Tibial nerve (tissue), 4 donors: ENCODE measurements at regions not wholly inside any gene's neighbourhood (a gene's known extent, or its start where the extent isn't known, plus 50 kb on each side); places are given as distances from the start of the nearest gene placed in this dataset.
A peak's percentile ranks its signal among the peaks of the same experiment; 100 is the strongest.

ENCODE experiments used
- DNase-seq, 2 donors: peaks; one replicate each; pipeline ENCODE4 v3.0.0-alpha.2; 2019; ENCODE audit warnings: low spot score in 2 of 2
- H3K27ac ChIP-seq, 4 donors: fragments of 200-600 bp; sonication (generic) in 3 of 4; one replicate each; pipeline ENCODE4 v1.5.1; 2017 to 2019; ENCODE audit warnings: mild to moderate bottlenecking in 1 of 4
- H3K27me3 ChIP-seq, 2 donors: fragments of 200-600 bp; sonication (generic) in 1 of 2; one replicate each; pipeline versions ENCODE4 v1.5.1 to v1.6.0; 2017 to 2019
- H3K36me3 ChIP-seq, 3 donors: fragments of 200-600 bp; sonication (generic); one replicate each; pipeline ENCODE4 v1.5.1; 2018 to 2019
- H3K4me1 ChIP-seq, 4 donors: fragments of 200-600 bp; sonication (generic) in 3 of 4; one replicate each; pipeline ENCODE4 v1.5.1; 2017 to 2019
- H3K4me3 ChIP-seq, 4 donors: fragments of 200-600 bp; sonication (generic) in 3 of 4; one replicate each; pipeline ENCODE4 v1.5.1; 2017 to 2019; ENCODE audit warnings: mild to moderate bottlenecking in 1 of 4, moderate library complexity in 1 of 4
- H3K9me3 ChIP-seq, 4 donors: fragments of 200-600 bp; sonication (generic) in 3 of 4; one replicate each; pipeline ENCODE4 v1.5.1; 2017 to 2019
- EP300 ChIP-seq, 2 donors: sonication (generic); formaldehyde crosslinking; IDR thresholded peaks; one replicate each; pipeline ENCODE4 v1.6.1; 2017; ENCODE audit warnings: antibody characterized with exemption in 2 of 2, mild to moderate bottlenecking in 1 of 2
- POLR2A ChIP-seq, 2 donors: fragments of 450-650 bp; IDR thresholded peaks; one replicate each; pipeline ENCODE4 v1.6.1; 2017; ENCODE audit warnings: antibody characterized with exemption in 2 of 2, mild to moderate bottlenecking in 2 of 2, moderate library complexity in 2 of 2
- WGBS, 2 donors: methylation state at CpG; one replicate each; pipeline ENCODE4 v1.1.5; 2018; 5-methylcytosine and 5-hydroxymethylcytosine counted together
- TF ChIP-seq, protein P1 (sequence below), 5 experiments: fragments of 200-600 bp in 3 of 5; fragments of 450-650 bp in 2 of 5; sonication (generic) in 3 of 5; IDR thresholded peaks; one replicate each; pipeline ENCODE4 v1.5.1; 2016 to 2019; ENCODE audit warnings: antibody characterized with exemption in 5 of 5, mild to moderate bottlenecking in 3 of 5, moderate library complexity in 2 of 5

DNA sequence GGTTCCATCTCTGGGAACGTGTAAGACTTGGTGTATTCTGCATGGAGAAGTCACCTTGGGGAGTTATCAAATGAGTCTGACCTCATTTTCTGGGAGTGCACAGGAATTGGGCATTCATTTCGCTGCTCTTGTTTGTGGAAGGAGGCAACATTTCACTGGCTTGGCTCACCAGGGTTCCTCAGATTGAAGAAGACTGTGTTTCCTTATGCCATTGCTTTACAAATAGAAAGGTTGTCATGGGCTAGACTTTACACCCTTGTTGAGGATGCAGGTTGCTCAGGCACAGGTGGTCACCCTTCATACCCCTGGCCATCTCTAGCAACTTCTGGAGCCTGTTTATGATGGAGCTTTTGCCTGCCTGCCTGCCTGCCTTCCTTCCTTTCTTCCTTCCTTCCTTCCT lies 114.4 kb downstream of the AASDH start:
- DNase-seq = no peak
- no peaks in the 10 kb centered on the region for H3K4me1 ChIP-seq
- no peaks in the 10 kb centered on the region for H3K36me3 ChIP-seq
- 69 to 87% methylated on average over 2 of the region's 2 CpGs for WGBS, 2 donors
- TF ChIP-seq POLR2A (IDR thresholded peaks at IDR 0.05) (no peak), EP300 (IDR thresholded peaks at IDR 0.05) (no peak)
- TF ChIP-seq, protein P1, sequence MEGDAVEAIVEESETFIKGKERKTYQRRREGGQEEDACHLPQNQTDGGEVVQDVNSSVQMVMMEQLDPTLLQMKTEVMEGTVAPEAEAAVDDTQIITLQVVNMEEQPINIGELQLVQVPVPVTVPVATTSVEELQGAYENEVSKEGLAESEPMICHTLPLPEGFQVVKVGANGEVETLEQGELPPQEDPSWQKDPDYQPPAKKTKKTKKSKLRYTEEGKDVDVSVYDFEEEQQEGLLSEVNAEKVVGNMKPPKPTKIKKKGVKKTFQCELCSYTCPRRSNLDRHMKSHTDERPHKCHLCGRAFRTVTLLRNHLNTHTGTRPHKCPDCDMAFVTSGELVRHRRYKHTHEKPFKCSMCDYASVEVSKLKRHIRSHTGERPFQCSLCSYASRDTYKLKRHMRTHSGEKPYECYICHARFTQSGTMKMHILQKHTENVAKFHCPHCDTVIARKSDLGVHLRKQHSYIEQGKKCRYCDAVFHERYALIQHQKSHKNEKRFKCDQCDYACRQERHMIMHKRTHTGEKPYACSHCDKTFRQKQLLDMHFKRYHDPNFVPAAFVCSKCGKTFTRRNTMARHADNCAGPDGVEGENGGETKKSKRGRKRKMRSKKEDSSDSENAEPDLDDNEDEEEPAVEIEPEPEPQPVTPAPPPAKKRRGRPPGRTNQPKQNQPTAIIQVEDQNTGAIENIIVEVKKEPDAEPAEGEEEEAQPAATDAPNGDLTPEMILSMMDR (IDR thresholded peaks at IDR 0.05) = no peak
- H3K4me3 ChIP-seq = no peak overlapping the region
- H3K27me3 ChIP-seq = no peaks in the 10 kb centered on the region
- H3K27ac ChIP-seq = no peak overlapping the region
- H3K9me3 ChIP-seq = no peaks in the 10 kb centered on the region

DNA sequence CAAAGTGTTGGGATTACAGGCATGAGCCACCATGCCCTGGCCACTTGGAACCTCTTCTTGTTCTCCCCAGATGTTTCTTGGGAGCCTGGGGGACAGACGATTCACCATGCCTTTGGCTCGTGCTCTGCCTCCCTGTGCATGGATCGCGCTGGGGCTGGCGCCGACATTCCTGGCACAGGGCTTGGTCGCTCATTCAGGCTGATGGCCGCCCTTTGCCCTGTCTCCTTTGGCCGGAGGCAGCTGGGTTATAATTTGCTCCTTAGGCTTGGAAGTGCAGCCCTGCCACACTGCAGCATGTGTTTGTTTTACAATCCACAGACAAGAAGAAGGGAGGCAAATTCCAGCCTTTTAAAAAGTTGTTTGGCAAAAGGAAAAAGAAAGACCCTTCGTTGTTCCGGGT lies 115.3 kb downstream of the AASDH start:
- H3K4me3 ChIP-seq = no peak overlapping the region
- H3K4me1 ChIP-seq = no peaks in the 10 kb centered on the region
- H3K36me3 ChIP-seq = no peaks in the 10 kb centered on the region
- H3K27me3 ChIP-seq = no peaks in the 10 kb centered on the region
- H3K9me3 ChIP-seq = no peaks in the 10 kb centered on the region
- H3K27ac ChIP-seq = peak overlapping the region in 1 of 4 donors; percentile 50
- no peak for DNase-seq
- 58 to 72% methylated on average over 11 of the region's 11 CpGs for WGBS, 2 donors
- TF ChIP-seq POLR2A (IDR thresholded peaks at IDR 0.05) (no peak), EP300 (IDR thresholded peaks at IDR 0.05) (no peak)
- TF ChIP-seq, protein P1 (IDR thresholded peaks at IDR 0.05) = no peak

DNA sequence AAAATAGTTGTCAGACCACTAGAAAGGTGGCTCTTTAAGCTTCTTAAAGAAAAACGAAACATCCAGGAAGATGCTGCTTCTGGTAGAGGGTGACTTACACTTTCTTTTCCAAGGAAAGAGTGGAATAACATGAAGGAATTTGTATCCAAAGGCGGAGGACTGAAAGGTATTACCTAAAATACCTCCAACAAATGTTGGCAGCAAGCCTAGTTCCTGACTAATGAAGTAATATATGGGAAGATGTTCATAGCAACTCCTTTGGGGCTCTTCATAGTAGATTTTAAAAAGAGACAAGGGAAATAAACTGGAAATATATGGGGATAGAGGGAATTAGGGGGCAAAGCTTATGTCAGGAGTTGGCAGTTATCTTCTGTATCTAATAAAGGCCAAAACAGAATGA lies 116.2 kb downstream of the AASDH start:
- H3K9me3 ChIP-seq = no peaks in the 10 kb centered on the region
- TF ChIP-seq POLR2A (IDR thresholded peaks at IDR 0.05) (no peak), EP300 (IDR thresholded peaks at IDR 0.05) (no peak)
- TF ChIP-seq, protein P1 (IDR thresholded peaks at IDR 0.05) = no peak
- no peak overlapping the region for H3K27ac ChIP-seq
- WGBS, 2 donors = 67 to 77% methylated on average over 2 of the region's 2 CpGs
- no peaks in the 10 kb centered on the region for H3K4me1 ChIP-seq
- no peak overlapping the region for H3K4me3 ChIP-seq
- no peaks in the 10 kb centered on the region for H3K36me3 ChIP-seq
- no peaks in the 10 kb centered on the region for H3K27me3 ChIP-seq
- DNase-seq = no peak

DNA sequence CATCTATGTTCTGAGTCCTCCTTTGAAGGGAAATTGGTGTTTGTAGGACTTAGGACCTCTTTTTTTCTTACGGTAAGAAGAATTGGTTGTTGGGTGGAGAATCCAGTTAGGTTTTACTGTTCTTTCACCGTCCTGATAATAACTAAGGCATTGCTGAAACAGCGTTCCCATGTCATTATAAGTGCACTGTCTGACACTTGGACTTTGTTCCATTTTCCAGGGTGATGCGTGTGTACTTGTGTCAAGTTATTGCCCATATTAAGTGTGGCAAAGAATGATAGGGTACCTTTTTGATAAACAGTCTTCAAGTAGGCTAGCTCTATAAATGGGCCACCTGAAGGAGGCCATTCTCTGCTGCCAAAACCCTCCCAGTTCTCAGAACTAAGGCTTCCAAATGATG lies 119.7 kb downstream of the AASDH start:
- TF ChIP-seq EP300 (IDR thresholded peaks at IDR 0.05) = no peak
- no peaks in the 10 kb centered on the region for H3K4me1 ChIP-seq
- no peak overlapping the region for H3K4me3 ChIP-seq

DNA sequence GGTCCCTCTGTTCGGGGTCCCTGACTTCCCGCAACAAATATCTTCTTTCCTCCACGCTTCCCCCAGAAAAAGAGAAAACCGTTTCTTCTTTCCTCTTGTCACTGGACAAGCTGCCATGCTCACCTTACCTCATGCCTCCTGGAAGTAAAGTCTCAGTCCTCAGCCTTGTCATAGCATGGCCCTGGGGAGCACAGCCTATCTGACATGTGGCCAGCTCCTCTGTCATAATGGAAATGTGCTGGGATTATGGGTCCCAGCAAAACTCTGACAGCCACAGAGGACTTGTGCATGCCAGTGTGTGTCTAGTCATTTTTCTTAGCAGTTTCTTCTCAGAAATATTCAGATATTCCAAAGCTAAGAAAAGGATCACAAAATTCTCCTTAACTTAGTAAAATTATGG lies 122.4 kb downstream of the AASDH start:
- TF ChIP-seq, protein P1 (IDR thresholded peaks at IDR 0.05) = no peak
- TF ChIP-seq POLR2A (IDR thresholded peaks at IDR 0.05) (no peak), EP300 (IDR thresholded peaks at IDR 0.05) (no peak)
- H3K4me3 ChIP-seq = no peak overlapping the region
- no peaks in the 10 kb centered on the region for H3K9me3 ChIP-seq
- H3K4me1 ChIP-seq = no peaks in the 10 kb centered on the region
- 91 to 95% methylated on average over 4 of the region's 4 CpGs for WGBS, 2 donors
- H3K27ac ChIP-seq = no peak overlapping the region
- no peak for DNase-seq
- no peaks in the 10 kb centered on the region for H3K27me3 ChIP-seq
- no peaks in the 10 kb centered on the region for H3K36me3 ChIP-seq

More for the DNA sequence above, 119.7 kb downstream of the AASDH start:
- Histone ChIP-seq H3K27ac (no peak overlapping the region), H3K27me3 (no peaks in the 10 kb centered on the region), H3K9me3 (no peaks in the 10 kb centered on the region), H3K36me3 (no peaks in the 10 kb centered on the region)
- DNase-seq = no peak
- WGBS, 2 donors = 92 to 95% methylated on average over 4 of the region's 4 CpGs

DNA sequence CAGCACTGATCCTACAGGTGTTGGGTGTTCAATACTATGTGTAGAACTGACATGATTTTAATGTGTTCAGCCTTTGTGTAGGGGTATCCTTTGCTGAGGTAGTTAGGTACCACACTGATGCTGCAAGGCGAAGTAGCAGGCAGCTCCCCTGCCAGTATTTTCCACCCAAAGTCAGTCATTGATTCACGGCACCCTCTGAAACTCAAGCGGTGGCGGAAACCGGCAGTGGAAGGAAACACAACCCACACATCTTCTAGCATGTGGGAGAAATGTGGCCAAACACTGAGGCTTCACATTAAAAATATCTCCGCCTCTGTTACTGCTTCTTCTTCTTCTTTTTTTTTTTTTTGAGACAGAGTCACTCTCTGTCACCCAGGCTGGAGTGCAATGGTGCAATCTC lies 126.3 kb downstream of the AASDH start:
- no peaks in the 10 kb centered on the region for H3K27me3 ChIP-seq
- DNase-seq = no peak
- WGBS, 2 donors = 63 to 86% methylated on average over 6 of the region's 6 CpGs

More for the DNA sequence above, 126.3 kb downstream of the AASDH start:
- TF ChIP-seq, protein P1 (IDR thresholded peaks at IDR 0.05) = no peak
- TF ChIP-seq EP300 (IDR thresholded peaks at IDR 0.05) = no peak
- TF ChIP-seq POLR2A (IDR thresholded peaks at IDR 0.05) = no peak
- no peaks in the 10 kb centered on the region for H3K4me1 ChIP-seq
- no peaks in the 10 kb centered on the region for H3K9me3 ChIP-seq
- no peaks in the 10 kb centered on the region for H3K36me3 ChIP-seq
- no peak overlapping the region for H3K27ac ChIP-seq
- H3K4me3 ChIP-seq = no peak overlapping the region
